Putamen (tissue), 1 donor: ENCODE measurements at regions not wholly inside any gene's neighbourhood (a gene's known extent, or its start where the extent isn't known, plus 50 kb on each side); places are given as distances from the start of the nearest gene placed in this dataset.

Experiments
- DNase-seq: peaks from one replicate; pipeline ENCODE4 v3.0.0-alpha.2; 2016; ENCODE audit warnings: low spot score

- DNase-seq, result no peak
Measured at GRCh38 chr2:198795419-198795818, 662.3 kb downstream of the SATB2 start.

- DNase-seq, result no peak
Measured at GRCh38 chr2:198791623-198792022, 666.1 kb downstream of the SATB2 start.

GRCh38 chr2:198788676-198789075, 669.1 kb downstream of the SATB2 start:
- DNase-seq, result no peak

- DNase-seq, result no peak
Measured at GRCh38 chr2:198782734-198783133, 675.0 kb downstream of the SATB2 start.

- no peak for DNase-seq
Measured at GRCh38 chr2:198776616-198777406, 680.9 kb downstream of the SATB2 start.

GRCh38 chr2:198775737-198776136, 682.0 kb downstream of the SATB2 start:
- DNase-seq, result no peak

- no peak for DNase-seq
Measured at GRCh38 chr2:198774576-198774975, 683.2 kb downstream of the SATB2 start.

GRCh38 chr2:198767694-198768093, 690.0 kb downstream of the SATB2 start:
- no peak for DNase-seq

GRCh38 chr2:198763793-198764192, 693.9 kb downstream of the SATB2 start:
- DNase-seq, result no peak

- DNase-seq, result no peak
Measured at GRCh38 chr2:198762441-198762840, 695.3 kb downstream of the SATB2 start.

GRCh38 chr2:198757069-198757468, 700.7 kb downstream of the SATB2 start:
- no peak for DNase-seq

- no peak for DNase-seq
Measured at GRCh38 chr2:198756166-198756565, 701.6 kb downstream of the SATB2 start.

GRCh38 chr2:198753101-198753500, 704.6 kb downstream of the SATB2 start:
- DNase-seq, result no peak

GRCh38 chr2:198749364-198749763, 708.4 kb downstream of the SATB2 start:
- DNase-seq, result no peak

GRCh38 chr2:198731842-198732399, 725.8 kb downstream of the SATB2 start:
- no peak for DNase-seq

GRCh38 chr2:198720266-198720665, 737.5 kb downstream of the SATB2 start:
- DNase-seq, result no peak

- no peak for DNase-seq
Measured at GRCh38 chr2:198717451-198717850, 740.3 kb downstream of the SATB2 start.

- DNase-seq, result no peak
Measured at GRCh38 chr2:198715302-198715835, 742.4 kb downstream of the SATB2 start.

- DNase-seq, result no peak
Measured at GRCh38 chr2:198712485-198712884, 745.3 kb downstream of the SATB2 start.

GRCh38 chr2:198711484-198711883, 746.3 kb downstream of the SATB2 start:
- no peak for DNase-seq

- no peak for DNase-seq
Measured at GRCh38 chr2:198710562-198710961, 747.2 kb downstream of the SATB2 start.

- DNase-seq, result no peak
Measured at GRCh38 chr2:198706476-198707082, 751.2 kb downstream of the SATB2 start.

- DNase-seq, result no peak
Measured at GRCh38 chr2:198703281-198703680, 754.5 kb downstream of the SATB2 start.
